K562 (cell line): ENCODE measurements at regions not wholly inside any gene's neighbourhood (a gene's known extent, or its start where the extent isn't known, plus 50 kb on each side); places are given as distances from the start of the nearest gene placed in this dataset.

Experiments used
- ATAC-seq: fragments of 200-7000 bp; cut with Tn5 transposase; 3 replicates; pipeline ENCODE4 v1.9.1; 2020; ENCODE audit warnings: moderate library complexity
- BruUV-seq: library from RNA; stranded (reverse); fragments of 400-500 nt; replicated peaks from 2 replicates; lab custom pipeline; 2021; lab: Mats Ljungman, UMichigan
- CTCF ChIA-PET: fragments of 300-600 bp; formaldehyde crosslinking; extraction: SDS; loops from one replicate; lab custom pipeline; 2021; ENCODE audit warnings: low intra/inter-chr PET ratio; lab: Yijun Ruan, JAX
- POLR2A ChIA-PET: fragments of 300-600, 350-650 bp; sonication (Branson Sonifier 250); formaldehyde crosslinking; extraction: SDS; loops from one replicate; lab custom pipeline; 2021; ENCODE audit warnings: antibody characterized with exemption, inconsistent platforms; lab: Yijun Ruan, JAX
- DNase-seq, 4 experiments: peaks; one replicate each; pipeline versions ENCODE4 v3.0.0 to v3.0.0-alpha.2; 2011 to 2018; ENCODE audit warnings: low spot score in 3 of 4, mixed read lengths in 3 of 4; ENCODE audit errors: extremely low read depth in 1 of 4
- FAIRE-seq: peaks from 2 replicates; lab custom pipeline; 2011; peaks lifted over from hg19 to GRCh38; lab: Jason Lieb, UNC
- H2AFZ ChIP-seq: 2 replicates; pipeline ENCODE4 v1.6.0; 2011; ENCODE audit warnings: low read depth, low read length, control low read depth, inconsistent platforms
- H3K27ac ChIP-seq: fragments of 200-600 bp; 3 replicates; pipeline ENCODE4 v1.8.0; 2011; ENCODE audit warnings: low read depth, mild to moderate bottlenecking, control low read depth, inconsistent platforms, low read length, moderate library complexity, mixed read lengths; ENCODE audit errors: extremely low read depth
- H3K27me3 ChIP-seq, 2 experiments: fragments of 300-600 bp in 1 of 2; 2 replicates in 1 of 2; 3 replicates in 1 of 2; pipeline versions ENCODE4 v1.6.0 to v1.8.0; 2011; ENCODE audit warnings: inconsistent platforms in 2 of 2, low read length in 2 of 2, mild to moderate bottlenecking in 1 of 2, mixed read lengths in 1 of 2, moderate library complexity in 1 of 2; ENCODE audit not compliant: control insufficient read depth in 2 of 2, insufficient read depth in 2 of 2
- H3K36me3 ChIP-seq: fragments of 300-600 bp; 3 replicates; pipeline ENCODE4 v1.8.0; 2011; ENCODE audit warnings: mild to moderate bottlenecking, low read length, inconsistent platforms; ENCODE audit not compliant: control insufficient read depth, insufficient read depth
- H3K4me1 ChIP-seq, 2 experiments: fragments of 200-600 bp in 1 of 2; replicated peaks in 1 of 2; 2 replicates in 1 of 2; 3 replicates in 1 of 2; pipeline versions ENCODE4 v1.5.1 to v1.8.0; 2011; ENCODE audit warnings: inconsistent platforms in 2 of 2, low read length in 2 of 2, mild to moderate bottlenecking in 1 of 2, mixed read lengths in 1 of 2, moderate library complexity in 1 of 2; ENCODE audit not compliant: control insufficient read depth in 2 of 2, insufficient read depth in 2 of 2
- H3K4me2 ChIP-seq: 2 replicates; pipeline ENCODE4 v1.6.1; 2011; ENCODE audit warnings: low read length, control low read depth, inconsistent platforms, mixed read lengths; ENCODE audit not compliant: insufficient read depth
- H3K4me3 ChIP-seq: fragments of 200-600 bp; sonication (generic), shearing (Covaris generic); 2 replicates; pipeline ENCODE4 v1.5.1; 2016; ENCODE audit warnings: control low read depth, inconsistent platforms
- H3K79me2 ChIP-seq: fragments of 200-600 bp; 3 replicates; pipeline ENCODE4 v1.8.0; 2011; ENCODE audit warnings: low read length, inconsistent platforms; ENCODE audit not compliant: control insufficient read depth, insufficient read depth
- H3K9ac ChIP-seq, 2 experiments: 2 replicates each; pipeline versions ENCODE4 v1.6.0 to v1.6.1; 2011; ENCODE audit warnings: low read depth in 2 of 2, low read length in 2 of 2, control low read depth in 1 of 2, inconsistent platforms in 1 of 2, mild to moderate bottlenecking in 1 of 2, mixed read lengths in 1 of 2; ENCODE audit not compliant: insufficient read depth in 1 of 2
- H3K9me1 ChIP-seq: one replicate; pipeline ENCODE4 v1.6.0; 2011; ENCODE audit warnings: inconsistent platforms, mild to moderate bottlenecking, low read length, moderate library complexity; ENCODE audit not compliant: control insufficient read depth, insufficient read depth
- H3K9me3 ChIP-seq: replicated peaks from 2 replicates; pipeline ENCODE4 v1.5.1; 2011; ENCODE audit warnings: low read depth, low read length, inconsistent platforms; ENCODE audit not compliant: control insufficient read depth, insufficient read depth
- H4K20me1 ChIP-seq: replicated peaks from 2 replicates; pipeline ENCODE4 v1.6.1; 2011; ENCODE audit warnings: low read length, inconsistent platforms, mixed read lengths; ENCODE audit not compliant: control insufficient read depth, insufficient read depth
- ARID1B ChIP-seq: fragments of 450-650 bp; IDR thresholded peaks from 2 replicates; pipeline ENCODE4 v1.6.1; 2016; ENCODE audit warnings: antibody characterized with exemption, mild to moderate bottlenecking, inconsistent platforms
- CREB1 ChIP-seq, 2 experiments: sonication (generic) in 1 of 2; formaldehyde crosslinking in 1 of 2; IDR thresholded peaks; 2 replicates each; pipeline versions ENCODE4 v1.6.1 to v1.8.0; 2012 to 2022; ENCODE audit warnings: inconsistent platforms in 1 of 2, mild to moderate bottlenecking in 1 of 2, missing genetic modification reagents in 1 of 2, moderate library complexity in 1 of 2
- DDX20 ChIP-seq: fragments of 450-650 bp; IDR thresholded peaks from 2 replicates; pipeline ENCODE4 v1.6.1; 2016; ENCODE audit warnings: missing genetic modification characterization, low read depth, mild to moderate bottlenecking, missing compliant biosample characterization, moderate library complexity
- ID3 ChIP-seq, 2 experiments: fragments of 250-450 bp in 1 of 2; fragments of 450-650 bp in 1 of 2; sonication (Bioruptor Pico) in 1 of 2; IDR thresholded peaks; 2 replicates each; pipeline versions ENCODE4 v1.6.1 to v1.8.0; 2016 to 2021; ENCODE audit warnings: mild to moderate bottlenecking in 2 of 2, moderate library complexity in 2 of 2, missing compliant biosample characterization in 1 of 2, missing genetic modification characterization in 1 of 2
- KLF10 ChIP-seq: fragments of 250-450 bp; sonication (Bioruptor Pico); IDR thresholded peaks from 2 replicates; pipeline ENCODE4 v1.6.1; 2021; ENCODE audit warnings: matching md5 sums
- L3MBTL2 ChIP-seq: fragments of 450-650 bp; IDR thresholded peaks from 2 replicates; pipeline ENCODE4 v1.6.1; 2016; ENCODE audit warnings: mild to moderate bottlenecking, moderate library complexity
- TSC22D4 ChIP-seq: fragments of 450-650 bp; IDR thresholded peaks from 2 replicates; pipeline ENCODE4 v1.6.1; 2016; ENCODE audit warnings: missing genetic modification characterization, missing biosample characterization, control low read depth
- ZNF444 ChIP-seq: fragments of 250-450 bp; sonication (Bioruptor Pico); IDR thresholded peaks from 2 replicates; pipeline ENCODE4 v1.4.0; 2020; ENCODE audit warnings: mild to moderate bottlenecking, moderate library complexity
- ZNF586 ChIP-seq: fragments of 450-650 bp; formaldehyde crosslinking; conservative IDR thresholded peaks from 2 replicates; pipeline ENCODE4 v1.4.0; 2020; ENCODE audit warnings: mild to moderate bottlenecking, moderate library complexity
- WGBS: fragments of 100-300 bp; shearing (Covaris generic); methylation state at CpG from one replicate; pipeline ENCODE4 v1.1.6; 2016; ENCODE audit warnings: low coverage, mixed read lengths; ENCODE audit not compliant: insufficient coverage; ENCODE audit errors: missing lambda C conversion rate; 5-methylcytosine and 5-hydroxymethylcytosine counted together
- in situ Hi-C: fragments of 300-500 bp; cut with MboI; formaldehyde crosslinking; loops from 4 replicates; pipeline ENCODE4 v1.15.0; 2018; ENCODE audit warnings: inconsistent platforms, mixed read lengths
- intact Hi-C: fragments of 100-400 bp; cut with micrococcal nuclease; formaldehyde crosslinking; loops from 2 replicates; pipeline ENCODE4 v1.14.2; 2022
- TF ChIP-seq, protein P1 (sequence below): fragments of 250-450 bp; sonication (Bioruptor Pico); IDR thresholded peaks from 2 replicates; pipeline ENCODE4 v1.5.0; 2022; ENCODE audit warnings: mild to moderate bottlenecking
- TF ChIP-seq, protein P2 (sequence below): sonication (generic); formaldehyde crosslinking; IDR thresholded peaks from 2 replicates; pipeline ENCODE4 v1.8.0; 2023; ENCODE audit warnings: mild to moderate bottlenecking, missing genetic modification reagents

- no peak for TF ChIP-seq L3MBTL2
- no peak for TF ChIP-seq CREB1 (IDR thresholded peaks at IDR 0.05)
- no peak for TF ChIP-seq CREB1 (CRISPR knock-in tag; IDR thresholded peaks at IDR 0.05)
- no peak for TF ChIP-seq ZNF444
- TF ChIP-seq ID3 (CRISPR knock-in tag; IDR thresholded peaks at IDR 0.05), result no peak
- no peak for TF ChIP-seq ID3 (tag; IDR thresholded peaks at IDR 0.05)
- TF ChIP-seq KLF10, result no peak
- no peak for TF ChIP-seq ZNF586 (CRISPR knock-in tag)
Observed at GRCh38 chr16:50955311-50955710, 195.8 kb downstream of the SALL1 start (continued).

GRCh38 chr16:50954469-50954868 is 196.6 kb downstream of the SALL1 start:
- H3K4me3 ChIP-seq, result no peak overlapping the region
- H3K36me3 ChIP-seq, result no peaks in the 10 kb centered on the region
- H3K9ac ChIP-seq, result no peak overlapping the region
- no peaks in the 10 kb centered on the region for H3K27me3 ChIP-seq
- ATAC-seq, result no peak
- no peak for FAIRE-seq
- CTCF ChIA-PET, result no interaction called here
- in situ Hi-C loops (no loop called here), intact Hi-C loops (no loop called here)
- no peaks in the 10 kb centered on the region for H3K9me1 ChIP-seq
- H3K9me3 ChIP-seq, result no peaks in the 10 kb centered on the region
- no TSS peak for BruUV-seq
- under 1% methylated on average over 9 of the region's 9 CpGs for WGBS
- POLR2A ChIA-PET, result interaction anchor here (0.6 to 0.7 kb wide), 3 partner anchors 11 to 29 kb away, joined by 3 to 4 read pairs (median 4); no protein-coding TSS in a partner anchor
- DNase-seq, result no peak
- H3K4me1 ChIP-seq, result no peaks in the 10 kb centered on the region
- no peak overlapping the region for H3K27ac ChIP-seq
- H4K20me1 ChIP-seq, result peaks cover 5% of the 10 kb centered on the region; the same call in 1 of the 2 replicates
- no peak overlapping the region for H3K4me2 ChIP-seq
- no peaks in the 10 kb centered on the region for H3K79me2 ChIP-seq
- H2AFZ ChIP-seq, result no peak overlapping the region
- no peak for TF ChIP-seq ARID1B
- TF ChIP-seq, protein P1, sequence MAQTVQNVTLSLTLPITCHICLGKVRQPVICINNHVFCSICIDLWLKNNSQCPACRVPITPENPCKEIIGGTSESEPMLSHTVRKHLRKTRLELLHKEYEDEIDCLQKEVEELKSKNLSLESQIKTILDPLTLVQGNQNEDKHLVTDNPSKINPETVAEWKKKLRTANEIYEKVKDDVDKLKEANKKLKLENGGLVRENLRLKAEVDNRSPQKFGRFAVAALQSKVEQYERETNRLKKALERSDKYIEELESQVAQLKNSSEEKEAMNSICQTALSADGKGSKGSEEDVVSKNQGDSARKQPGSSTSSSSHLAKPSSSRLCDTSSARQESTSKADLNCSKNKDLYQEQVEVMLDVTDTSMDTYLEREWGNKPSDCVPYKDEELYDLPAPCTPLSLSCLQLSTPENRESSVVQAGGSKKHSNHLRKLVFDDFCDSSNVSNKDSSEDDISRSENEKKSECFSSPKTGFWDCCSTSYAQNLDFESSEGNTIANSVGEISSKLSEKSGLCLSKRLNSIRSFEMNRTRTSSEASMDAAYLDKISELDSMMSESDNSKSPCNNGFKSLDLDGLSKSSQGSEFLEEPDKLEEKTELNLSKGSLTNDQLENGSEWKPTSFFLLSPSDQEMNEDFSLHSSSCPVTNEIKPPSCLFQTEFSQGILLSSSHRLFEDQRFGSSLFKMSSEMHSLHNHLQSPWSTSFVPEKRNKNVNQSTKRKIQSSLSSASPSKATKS (CRISPR knock-in tag), result no peak
- TF ChIP-seq ZNF444, result no peak
- no peak for TF ChIP-seq DDX20 (tag)
- TF ChIP-seq, protein P2, sequence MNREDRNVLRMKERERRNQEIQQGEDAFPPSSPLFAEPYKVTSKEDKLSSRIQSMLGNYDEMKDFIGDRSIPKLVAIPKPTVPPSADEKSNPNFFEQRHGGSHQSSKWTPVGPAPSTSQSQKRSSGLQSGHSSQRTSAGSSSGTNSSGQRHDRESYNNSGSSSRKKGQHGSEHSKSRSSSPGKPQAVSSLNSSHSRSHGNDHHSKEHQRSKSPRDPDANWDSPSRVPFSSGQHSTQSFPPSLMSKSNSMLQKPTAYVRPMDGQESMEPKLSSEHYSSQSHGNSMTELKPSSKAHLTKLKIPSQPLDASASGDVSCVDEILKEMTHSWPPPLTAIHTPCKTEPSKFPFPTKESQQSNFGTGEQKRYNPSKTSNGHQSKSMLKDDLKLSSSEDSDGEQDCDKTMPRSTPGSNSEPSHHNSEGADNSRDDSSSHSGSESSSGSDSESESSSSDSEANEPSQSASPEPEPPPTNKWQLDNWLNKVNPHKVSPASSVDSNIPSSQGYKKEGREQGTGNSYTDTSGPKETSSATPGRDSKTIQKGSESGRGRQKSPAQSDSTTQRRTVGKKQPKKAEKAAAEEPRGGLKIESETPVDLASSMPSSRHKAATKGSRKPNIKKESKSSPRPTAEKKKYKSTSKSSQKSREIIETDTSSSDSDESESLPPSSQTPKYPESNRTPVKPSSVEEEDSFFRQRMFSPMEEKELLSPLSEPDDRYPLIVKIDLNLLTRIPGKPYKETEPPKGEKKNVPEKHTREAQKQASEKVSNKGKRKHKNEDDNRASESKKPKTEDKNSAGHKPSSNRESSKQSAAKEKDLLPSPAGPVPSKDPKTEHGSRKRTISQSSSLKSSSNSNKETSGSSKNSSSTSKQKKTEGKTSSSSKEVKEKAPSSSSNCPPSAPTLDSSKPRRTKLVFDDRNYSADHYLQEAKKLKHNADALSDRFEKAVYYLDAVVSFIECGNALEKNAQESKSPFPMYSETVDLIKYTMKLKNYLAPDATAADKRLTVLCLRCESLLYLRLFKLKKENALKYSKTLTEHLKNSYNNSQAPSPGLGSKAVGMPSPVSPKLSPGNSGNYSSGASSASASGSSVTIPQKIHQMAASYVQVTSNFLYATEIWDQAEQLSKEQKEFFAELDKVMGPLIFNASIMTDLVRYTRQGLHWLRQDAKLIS (CRISPR knock-in tag), result no peak
- TF ChIP-seq TSC22D4 (tag), result no peak
